GM10248 (cell line): ENCODE measurements at regions not wholly inside any gene's neighbourhood (a gene's known extent, or its start where the extent isn't known, plus 50 kb on each side); places are given as distances from the start of the nearest gene placed in this dataset.

Experiments used
- CTCF ChIA-PET: fragments of 300-600 bp; sonication (Branson Sonifier 250); formaldehyde crosslinking; extraction: SDS; loops from one replicate; lab custom pipeline; 2021; ENCODE audit warnings: antibody characterized with exemption; lab: Yijun Ruan, JAX
- POLR2A ChIA-PET: fragments of 350-650 bp; sonication (Branson Sonifier 250); formaldehyde crosslinking; extraction: SDS; loops from one replicate; lab custom pipeline; 2020; ENCODE audit warnings: antibody characterized with exemption; lab: Yijun Ruan, JAX
- DNase-seq: peaks from one replicate; pipeline ENCODE4 v3.0.0; 2012; ENCODE audit errors: extremely low spot score
- TF ChIP-seq, protein P1 (sequence below): IDR thresholded peaks from 2 replicates; pipeline ENCODE4 v1.5.1; 2012; ENCODE audit warnings: mild to moderate bottlenecking, low read depth; ENCODE audit errors: extremely low read depth, missing control alignments, control extremely low read depth

GRCh38 chr20:47969426-47969825 is 184.1 kb upstream of the SULF2 start:
- TF ChIP-seq, protein P1, sequence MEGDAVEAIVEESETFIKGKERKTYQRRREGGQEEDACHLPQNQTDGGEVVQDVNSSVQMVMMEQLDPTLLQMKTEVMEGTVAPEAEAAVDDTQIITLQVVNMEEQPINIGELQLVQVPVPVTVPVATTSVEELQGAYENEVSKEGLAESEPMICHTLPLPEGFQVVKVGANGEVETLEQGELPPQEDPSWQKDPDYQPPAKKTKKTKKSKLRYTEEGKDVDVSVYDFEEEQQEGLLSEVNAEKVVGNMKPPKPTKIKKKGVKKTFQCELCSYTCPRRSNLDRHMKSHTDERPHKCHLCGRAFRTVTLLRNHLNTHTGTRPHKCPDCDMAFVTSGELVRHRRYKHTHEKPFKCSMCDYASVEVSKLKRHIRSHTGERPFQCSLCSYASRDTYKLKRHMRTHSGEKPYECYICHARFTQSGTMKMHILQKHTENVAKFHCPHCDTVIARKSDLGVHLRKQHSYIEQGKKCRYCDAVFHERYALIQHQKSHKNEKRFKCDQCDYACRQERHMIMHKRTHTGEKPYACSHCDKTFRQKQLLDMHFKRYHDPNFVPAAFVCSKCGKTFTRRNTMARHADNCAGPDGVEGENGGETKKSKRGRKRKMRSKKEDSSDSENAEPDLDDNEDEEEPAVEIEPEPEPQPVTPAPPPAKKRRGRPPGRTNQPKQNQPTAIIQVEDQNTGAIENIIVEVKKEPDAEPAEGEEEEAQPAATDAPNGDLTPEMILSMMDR: no peak
- ChIA-PET POLR2A (no interaction called here), CTCF (interaction anchor here (3.3 kb wide), 1 partner anchor 651 kb away, joined by 10 read pairs; no protein-coding TSS in a partner anchor)
- no peak for DNase-seq

DNA sequence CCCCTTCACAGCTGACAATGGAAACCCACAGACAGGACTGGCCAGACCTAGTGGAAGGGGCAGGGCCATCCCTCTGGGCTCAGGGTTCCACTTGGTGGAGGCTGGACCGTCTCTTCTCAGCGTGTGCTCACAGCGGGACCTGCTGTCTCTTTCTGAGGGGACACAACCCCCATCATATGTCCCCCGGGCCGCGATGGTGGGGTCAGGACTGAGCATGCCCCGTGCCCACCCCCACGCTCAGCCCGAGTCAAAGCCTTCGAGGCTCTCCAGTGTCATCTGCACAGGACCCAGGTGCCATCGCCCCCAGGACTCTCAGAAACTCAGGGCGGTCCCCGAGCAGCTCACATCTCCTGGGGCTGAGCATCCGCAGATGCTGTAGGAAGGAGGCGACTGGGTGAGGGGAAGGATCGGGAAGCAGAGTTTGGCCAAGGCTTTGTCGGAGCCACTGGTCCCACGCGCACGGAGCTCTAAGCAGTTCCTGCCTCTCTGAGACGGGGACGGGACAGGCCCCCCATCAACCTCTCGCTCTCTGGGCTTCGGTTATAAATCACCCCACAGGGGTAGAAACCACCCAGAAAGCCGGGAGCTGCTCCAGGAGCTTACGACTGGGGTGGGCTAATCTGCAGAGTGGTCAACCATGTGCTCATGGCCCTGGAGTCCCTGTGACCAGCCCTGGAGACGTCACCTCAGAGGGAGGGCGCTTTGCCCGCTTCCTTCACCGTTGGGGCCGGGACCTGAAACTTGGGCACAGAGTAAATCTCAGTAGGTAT is 183.4 kb upstream of the SULF2 start:
- TF ChIP-seq, protein P1: no peak
- DNase-seq: no peak
- CTCF ChIA-PET: interaction anchor here (3.3 kb wide), 1 partner anchor 652 kb away, joined by 10 read pairs; no protein-coding TSS in a partner anchor
- POLR2A ChIA-PET: no interaction called here

DNA sequence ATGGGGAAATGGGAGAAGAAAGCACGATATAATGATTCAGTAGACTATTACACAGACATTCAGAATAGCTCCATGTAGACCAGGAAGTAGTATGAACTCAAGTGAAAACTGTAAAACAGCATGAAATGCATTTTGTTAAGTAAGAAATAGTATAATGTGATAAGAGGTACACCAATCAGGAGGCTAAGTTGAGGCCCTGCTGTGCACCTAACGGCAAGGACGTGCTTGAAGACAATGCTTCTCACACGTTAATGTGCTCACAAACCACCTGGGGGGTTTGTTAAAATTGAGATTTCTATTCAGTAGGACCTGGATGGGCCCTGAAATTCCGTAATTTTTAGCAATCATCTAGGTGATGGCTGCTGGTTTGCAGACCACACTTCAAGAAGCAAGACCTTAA is 178.9 kb upstream of the SULF2 start:
- TF ChIP-seq, protein P1: no peak
- ChIA-PET CTCF (interaction anchor here (1.0 kb wide), 1 partner anchor 11 kb away, joined by 3 read pairs; no protein-coding TSS in a partner anchor), POLR2A (no interaction called here)
- no peak for DNase-seq

GRCh38 chr20:47963022-47963421 is 177.7 kb upstream of the SULF2 start:
- POLR2A ChIA-PET: no interaction called here
- DNase-seq: no peak
- CTCF ChIA-PET: no interaction called here
- TF ChIP-seq, protein P1: no peak

- TF ChIP-seq, protein P1: no peak
- ChIA-PET CTCF (no interaction called here), POLR2A (no interaction called here)
- DNase-seq: no peak
These were observed 177.1 kb upstream of the SULF2 start for GRCh38 chr20:47962286-47962963.

GRCh38 chr20:47960769-47961541 is 175.7 kb upstream of the SULF2 start:
- CTCF ChIA-PET: interaction anchor here (1.3 to 1.6 kb wide), 2 partner anchors 13 to 66 kb away, joined by 3 read pairs; no protein-coding TSS in a partner anchor
- TF ChIP-seq, protein P1: no peak
- POLR2A ChIA-PET: interaction anchor here (0.6 kb wide), 1 partner anchor 1303 kb away, joined by 3 read pairs; no protein-coding TSS in a partner anchor
- no peak for DNase-seq
